OCI-LY3 (cell line): ENCODE measurements at regions not wholly inside any gene's neighbourhood (a gene's known extent, or its start where the extent isn't known, plus 50 kb on each side); places are given as distances from the start of the nearest gene placed in this dataset.

Source experiments
- CTCF ChIP-seq: fragments of 200-600, 300-600 bp; sonication (generic); IDR thresholded peaks from 2 replicates; pipeline ENCODE4 v1.5.1; 2014; ENCODE audit warnings: antibody characterized with exemption, low read length, low read depth
- EZH2phosphoT487 ChIP-seq: fragments of 200-600 bp; shearing (Covaris generic); IDR thresholded peaks from 2 replicates; pipeline ENCODE4 v1.6.1; 2018; ENCODE audit warnings: antibody characterized with exemption, mixed run types, low read depth

- TF ChIP-seq EZH2phosphoT487, result no peak
- no peak for TF ChIP-seq CTCF
Measured at GRCh38 chr19:28350673-28351072, 862.3 kb downstream of the UQCRFS1 start.
